ENCODE measurements at regions not wholly inside any gene's neighbourhood (a gene's known extent, or its start where the extent isn't known, plus 50 kb on each side); places are given as distances from the start of the nearest gene placed in this dataset.

DNA sequence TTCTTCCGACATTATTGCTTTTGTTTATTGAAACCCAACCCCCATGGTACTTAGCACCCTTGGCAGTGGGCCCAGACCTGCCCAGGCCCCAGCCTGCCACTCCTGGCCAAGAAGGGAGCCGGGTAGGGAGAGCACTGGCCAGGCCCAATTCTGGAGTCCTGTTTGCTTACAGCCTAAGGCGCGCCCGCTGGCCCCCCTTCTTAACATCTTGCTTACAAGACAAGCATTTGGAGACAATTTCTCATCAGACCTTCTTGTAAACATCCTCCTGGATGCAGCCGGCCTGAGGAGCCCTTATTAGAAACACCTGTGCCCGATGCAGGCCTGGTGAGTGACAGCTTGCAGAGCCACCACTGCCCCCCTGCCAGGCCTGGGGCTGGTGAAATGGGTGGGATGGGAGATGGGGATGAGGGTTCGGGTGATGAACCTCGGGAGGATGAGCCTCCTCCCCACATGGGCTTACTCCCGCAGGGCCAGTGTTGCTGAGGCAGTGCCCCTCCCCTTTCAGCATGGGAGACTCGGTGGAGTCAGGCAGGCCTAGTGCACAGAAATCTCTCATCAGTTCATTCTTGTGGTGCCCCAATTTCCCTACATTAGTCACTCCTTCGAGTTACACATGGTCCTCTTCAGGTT lies 217.5 kb downstream of the CYP26B1 start:
- Histone ChIP-seq H3K79me2 (ENCODE audit: low read length) (no peaks in the 10 kb centered on the region), H3K4me3 (ENCODE audit: low read length) (no peak overlapping the region), H3K36me3 (replicated peaks; ENCODE audit: low read depth, low read length) (no peaks in the 10 kb centered on the region), H3K9ac (ENCODE audit: low read length) (no peak overlapping the region), H3K27ac (ENCODE audit: low read length) (no peak overlapping the region), H3K4me2 (ENCODE audit: low read length) (no peak overlapping the region), H3K27me3 (ENCODE audit: low read depth, low read length) (no peaks in the 10 kb centered on the region), H4K20me1 (ENCODE audit: insufficient read depth, low read length) (no peaks in the 10 kb centered on the region), H3K9me3 (ENCODE audit: insufficient read depth, low read length) (no peaks in the 10 kb centered on the region), H3K4me1 (ENCODE audit: low read length) (no peaks in the 10 kb centered on the region), H2AFZ (ENCODE audit: low read depth, low read length) (no peak overlapping the region)
- no peak for TF ChIP-seq EZH2phosphoT487 (IDR thresholded peaks at IDR 0.05; ENCODE audit: low read depth)
- TF ChIP-seq, protein P1, sequence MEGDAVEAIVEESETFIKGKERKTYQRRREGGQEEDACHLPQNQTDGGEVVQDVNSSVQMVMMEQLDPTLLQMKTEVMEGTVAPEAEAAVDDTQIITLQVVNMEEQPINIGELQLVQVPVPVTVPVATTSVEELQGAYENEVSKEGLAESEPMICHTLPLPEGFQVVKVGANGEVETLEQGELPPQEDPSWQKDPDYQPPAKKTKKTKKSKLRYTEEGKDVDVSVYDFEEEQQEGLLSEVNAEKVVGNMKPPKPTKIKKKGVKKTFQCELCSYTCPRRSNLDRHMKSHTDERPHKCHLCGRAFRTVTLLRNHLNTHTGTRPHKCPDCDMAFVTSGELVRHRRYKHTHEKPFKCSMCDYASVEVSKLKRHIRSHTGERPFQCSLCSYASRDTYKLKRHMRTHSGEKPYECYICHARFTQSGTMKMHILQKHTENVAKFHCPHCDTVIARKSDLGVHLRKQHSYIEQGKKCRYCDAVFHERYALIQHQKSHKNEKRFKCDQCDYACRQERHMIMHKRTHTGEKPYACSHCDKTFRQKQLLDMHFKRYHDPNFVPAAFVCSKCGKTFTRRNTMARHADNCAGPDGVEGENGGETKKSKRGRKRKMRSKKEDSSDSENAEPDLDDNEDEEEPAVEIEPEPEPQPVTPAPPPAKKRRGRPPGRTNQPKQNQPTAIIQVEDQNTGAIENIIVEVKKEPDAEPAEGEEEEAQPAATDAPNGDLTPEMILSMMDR (IDR thresholded peaks at IDR 0.05; ENCODE audit: low read depth, low read length) = no peak

DNA sequence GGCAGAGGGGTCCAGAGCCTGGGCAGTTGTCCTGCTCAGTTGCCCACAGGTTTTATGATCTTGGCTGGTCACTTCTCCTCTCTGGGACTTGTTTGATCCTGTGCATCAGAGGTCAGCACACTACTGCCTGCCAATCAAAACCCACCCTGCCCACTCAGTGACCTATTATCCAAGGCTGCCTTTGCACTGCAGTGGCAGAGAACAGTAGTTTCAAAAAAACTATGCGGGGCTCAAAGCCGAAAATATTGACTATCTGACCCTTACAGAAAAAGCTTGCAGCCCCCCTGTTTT lies 218.2 kb downstream of the CYP26B1 start:
- no peak overlapping the region for H2AFZ ChIP-seq (ENCODE audit: low read depth, low read length)
- no peak overlapping the region for H3K27ac ChIP-seq (ENCODE audit: low read length)
- no peak overlapping the region for H3K9ac ChIP-seq (ENCODE audit: low read length)
- H3K36me3 ChIP-seq (replicated peaks; ENCODE audit: low read depth, low read length) = no peaks in the 10 kb centered on the region
- H3K4me2 ChIP-seq (ENCODE audit: low read length) = no peak overlapping the region
- no peaks in the 10 kb centered on the region for H4K20me1 ChIP-seq (ENCODE audit: insufficient read depth, low read length)
- no peaks in the 10 kb centered on the region for H3K79me2 ChIP-seq (ENCODE audit: low read length)
- H3K4me3 ChIP-seq (ENCODE audit: low read length) = no peak overlapping the region
- H3K4me1 ChIP-seq (ENCODE audit: low read length) = no peaks in the 10 kb centered on the region
- TF ChIP-seq, protein P1 (IDR thresholded peaks at IDR 0.05; ENCODE audit: low read depth, low read length) = no peak
- no peak for TF ChIP-seq EZH2phosphoT487 (IDR thresholded peaks at IDR 0.05; ENCODE audit: low read depth)
- no peaks in the 10 kb centered on the region for H3K9me3 ChIP-seq (ENCODE audit: insufficient read depth, low read length)
- no peaks in the 10 kb centered on the region for H3K27me3 ChIP-seq (ENCODE audit: low read depth, low read length)

DNA sequence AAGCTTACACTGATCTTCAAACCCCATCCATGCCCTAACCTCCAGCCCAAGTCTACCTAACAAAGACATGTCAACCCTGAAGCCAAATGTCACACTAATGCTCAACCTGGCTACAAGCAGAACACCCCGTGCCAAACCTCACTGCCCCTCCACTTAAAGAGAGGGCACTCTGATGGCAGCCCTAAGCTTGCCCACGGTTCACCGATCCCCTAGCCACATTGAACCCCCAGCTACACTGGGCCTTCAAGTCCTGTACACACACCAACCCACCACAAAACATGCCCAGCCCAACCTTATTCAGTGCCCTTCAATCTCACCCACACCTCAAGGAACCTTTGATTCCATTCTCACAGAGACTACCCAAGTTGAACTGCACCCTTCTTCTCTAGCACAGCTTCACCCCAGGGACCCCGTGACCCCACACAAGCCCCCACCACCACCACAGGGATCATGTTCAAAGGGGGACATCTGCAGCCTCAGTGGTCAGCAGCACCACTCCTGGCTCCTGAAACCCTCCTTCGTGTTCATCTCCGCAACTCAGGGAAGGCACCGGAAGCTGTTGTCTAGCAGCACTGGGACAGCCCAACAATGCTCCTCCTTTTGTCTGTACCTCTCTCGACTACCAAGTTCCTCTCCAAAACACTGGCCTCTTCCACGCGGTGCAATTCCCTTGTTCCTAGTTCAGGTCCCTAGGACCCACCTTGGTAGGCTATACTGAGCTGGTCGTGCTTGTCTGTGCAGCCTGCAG lies 218.8 kb downstream of the CYP26B1 start:
- Histone ChIP-seq H3K79me2 (ENCODE audit: low read length) (no peaks in the 10 kb centered on the region), H3K9me3 (ENCODE audit: insufficient read depth, low read length) (no peaks in the 10 kb centered on the region), H3K36me3 (replicated peaks; ENCODE audit: low read depth, low read length) (no peaks in the 10 kb centered on the region), H3K4me2 (ENCODE audit: low read length) (no peak overlapping the region), H3K4me1 (ENCODE audit: low read length) (no peaks in the 10 kb centered on the region), H3K27me3 (ENCODE audit: low read depth, low read length) (no peaks in the 10 kb centered on the region), H4K20me1 (ENCODE audit: insufficient read depth, low read length) (no peaks in the 10 kb centered on the region), H3K9ac (ENCODE audit: low read length) (no peak overlapping the region), H3K4me3 (ENCODE audit: low read length) (no peak overlapping the region), H3K27ac (ENCODE audit: low read length) (no peak overlapping the region), H2AFZ (ENCODE audit: low read depth, low read length) (no peak overlapping the region)
- TF ChIP-seq, protein P1 (IDR thresholded peaks at IDR 0.05; ENCODE audit: low read depth, low read length) = no peak

DNA sequence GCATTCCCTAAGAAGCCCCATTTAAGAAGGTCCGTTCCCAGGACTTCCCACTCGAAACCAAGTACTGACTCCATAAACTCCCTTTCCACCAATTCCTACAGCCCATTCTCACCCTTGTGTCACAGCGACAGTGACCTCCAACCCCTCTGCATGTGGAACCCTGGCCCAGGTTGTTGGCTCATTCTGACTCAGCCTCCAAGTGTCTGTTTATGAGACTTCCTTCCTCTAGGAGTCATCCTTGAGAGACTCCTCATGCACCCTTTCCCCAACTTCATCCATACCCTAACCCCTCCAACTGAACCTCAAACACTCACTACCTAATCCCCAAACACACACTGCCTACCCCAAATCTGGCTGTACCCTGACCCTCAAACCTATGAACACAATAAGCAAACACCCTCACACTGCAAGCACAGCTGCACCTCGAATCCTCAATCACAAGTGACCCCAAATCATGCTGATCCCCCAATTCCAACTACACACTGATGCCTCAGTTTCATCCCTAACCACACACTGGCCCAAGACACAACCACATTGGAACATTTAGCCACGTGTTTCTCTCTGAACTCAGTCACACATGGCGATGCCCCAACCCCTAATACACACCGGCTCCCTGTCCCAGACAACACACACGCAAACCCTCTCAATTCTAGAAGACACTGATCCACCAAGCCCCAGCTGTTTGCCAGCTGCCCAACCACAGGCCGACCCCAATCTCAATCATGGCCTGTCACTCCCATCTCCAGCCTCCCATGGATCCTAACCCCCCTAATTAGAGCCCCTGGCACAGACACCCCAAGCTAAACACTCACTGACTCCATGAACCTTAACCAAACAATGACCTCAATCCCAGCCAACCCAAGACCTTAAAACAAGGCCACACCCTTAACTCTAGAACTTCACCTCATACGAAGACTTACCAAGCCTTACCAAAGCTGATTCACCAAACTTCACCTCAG lies 219.6 kb downstream of the CYP26B1 start:
- H3K36me3 ChIP-seq (replicated peaks; ENCODE audit: low read depth, low read length) = no peaks in the 10 kb centered on the region
- H3K79me2 ChIP-seq (ENCODE audit: low read length) = no peaks in the 10 kb centered on the region
- no peak overlapping the region for H3K27ac ChIP-seq (ENCODE audit: low read length)
- no peak for TF ChIP-seq EZH2phosphoT487 (IDR thresholded peaks at IDR 0.05; ENCODE audit: low read depth)
- TF ChIP-seq, protein P1 (IDR thresholded peaks at IDR 0.05; ENCODE audit: low read depth, low read length) = no peak
- H4K20me1 ChIP-seq (ENCODE audit: insufficient read depth, low read length) = no peaks in the 10 kb centered on the region
- no peaks in the 10 kb centered on the region for H3K27me3 ChIP-seq (ENCODE audit: low read depth, low read length)
- no peak overlapping the region for H3K9ac ChIP-seq (ENCODE audit: low read length)
- no peak overlapping the region for H3K4me2 ChIP-seq (ENCODE audit: low read length)
- H2AFZ ChIP-seq (ENCODE audit: low read depth, low read length) = no peak overlapping the region
- H3K4me1 ChIP-seq (ENCODE audit: low read length) = no peaks in the 10 kb centered on the region
- H3K9me3 ChIP-seq (ENCODE audit: insufficient read depth, low read length) = no peaks in the 10 kb centered on the region
- H3K4me3 ChIP-seq (ENCODE audit: low read length) = no peak overlapping the region
